ENCODE measurements at regions not wholly inside any gene's neighbourhood (a gene's known extent, or its start where the extent isn't known, plus 50 kb on each side); places are given as distances from the start of the nearest gene placed in this dataset.

GRCh38 chr9:108639091-108639490 lies 216.7 kb downstream of the ACTL7B start:
- no peaks in the 10 kb centered on the region for H3K27me3 Mint-ChIP-seq (ENCODE audit: insufficient read depth)
- intact Hi-C loops (cut with micrococcal nuclease), result no loop called here
- H3K4me1 Mint-ChIP-seq (ENCODE audit: low read depth), result no peaks in the 10 kb centered on the region
- H3K9me3 Mint-ChIP-seq, result no peaks in the 10 kb centered on the region
- H3K27ac Mint-ChIP-seq, result no peak overlapping the region
- H3K36me3 Mint-ChIP-seq (ENCODE audit: low read depth), result no peaks in the 10 kb centered on the region
- H3K4me3 Mint-ChIP-seq, result no peak overlapping the region
- DNase-seq (ENCODE audit: low spot score), result no peak

- Mint-ChIP-seq H3K27me3 (ENCODE audit: insufficient read depth) (no peaks in the 10 kb centered on the region), H3K36me3 (ENCODE audit: low read depth) (no peaks in the 10 kb centered on the region), H3K9me3 (no peaks in the 10 kb centered on the region), H3K27ac (no peak overlapping the region), H3K4me1 (ENCODE audit: low read depth) (no peaks in the 10 kb centered on the region), H3K4me3 (no peak overlapping the region)
- intact Hi-C loops (cut with micrococcal nuclease), result no loop called here
- DNase-seq (ENCODE audit: low spot score), result no peak
These were observed 218.4 kb downstream of the ACTL7B start for GRCh38 chr9:108637340-108637739.

GRCh38 chr9:108636013-108636412 lies 219.8 kb downstream of the ACTL7B start:
- DNase-seq (ENCODE audit: low spot score), result no peak
- Mint-ChIP-seq H3K36me3 (ENCODE audit: low read depth) (no peaks in the 10 kb centered on the region), H3K9me3 (no peaks in the 10 kb centered on the region), H3K4me3 (no peak overlapping the region), H3K4me1 (ENCODE audit: low read depth) (no peaks in the 10 kb centered on the region), H3K27me3 (ENCODE audit: insufficient read depth) (no peaks in the 10 kb centered on the region), H3K27ac (no peak overlapping the region)
- intact Hi-C loops (cut with micrococcal nuclease), result no loop called here

- H3K4me1 Mint-ChIP-seq (ENCODE audit: low read depth), result no peaks in the 10 kb centered on the region
- no peak overlapping the region for H3K27ac Mint-ChIP-seq
- H3K27me3 Mint-ChIP-seq (ENCODE audit: insufficient read depth), result no peaks in the 10 kb centered on the region
- no peak overlapping the region for H3K4me3 Mint-ChIP-seq
- H3K9me3 Mint-ChIP-seq, result no peaks in the 10 kb centered on the region
- DNase-seq (ENCODE audit: low spot score), result no peak
- no peaks in the 10 kb centered on the region for H3K36me3 Mint-ChIP-seq (ENCODE audit: low read depth)
- intact Hi-C loops (cut with micrococcal nuclease), result no loop called here
These were observed 220.9 kb downstream of the ACTL7B start for GRCh38 chr9:108634672-108635462.

GRCh38 chr9:108634204-108634603 lies 221.6 kb downstream of the ACTL7B start:
- Mint-ChIP-seq H3K36me3 (ENCODE audit: low read depth) (no peaks in the 10 kb centered on the region), H3K4me1 (ENCODE audit: low read depth) (no peaks in the 10 kb centered on the region), H3K27ac (no peak overlapping the region), H3K9me3 (no peaks in the 10 kb centered on the region), H3K4me3 (no peak overlapping the region), H3K27me3 (ENCODE audit: insufficient read depth) (no peaks in the 10 kb centered on the region)
- intact Hi-C loops (cut with micrococcal nuclease), result no loop called here
- no peak for DNase-seq (ENCODE audit: low spot score)

- intact Hi-C loops (cut with micrococcal nuclease), result no loop called here
- no peak overlapping the region for H3K27ac Mint-ChIP-seq
- no peaks in the 10 kb centered on the region for H3K9me3 Mint-ChIP-seq
- no peak for DNase-seq (ENCODE audit: low spot score)
- no peak overlapping the region for H3K4me3 Mint-ChIP-seq
- H3K36me3 Mint-ChIP-seq (ENCODE audit: low read depth), result no peaks in the 10 kb centered on the region
- no peaks in the 10 kb centered on the region for H3K4me1 Mint-ChIP-seq (ENCODE audit: low read depth)
- H3K27me3 Mint-ChIP-seq (ENCODE audit: insufficient read depth), result no peaks in the 10 kb centered on the region
These were observed 224.1 kb downstream of the ACTL7B start for GRCh38 chr9:108631496-108632285.

GRCh38 chr9:108628316-108628715 lies 227.5 kb downstream of the ACTL7B start:
- no peak overlapping the region for H3K27ac Mint-ChIP-seq
- DNase-seq (ENCODE audit: low spot score), result no peak
- no peaks in the 10 kb centered on the region for H3K9me3 Mint-ChIP-seq
- intact Hi-C loops (cut with micrococcal nuclease), result no loop called here
- no peaks in the 10 kb centered on the region for H3K4me1 Mint-ChIP-seq (ENCODE audit: low read depth)
- H3K4me3 Mint-ChIP-seq, result no peak overlapping the region
- H3K36me3 Mint-ChIP-seq (ENCODE audit: low read depth), result no peaks in the 10 kb centered on the region
- H3K27me3 Mint-ChIP-seq (ENCODE audit: insufficient read depth), result peaks cover 3% of the 10 kb centered on the region

- no peaks in the 10 kb centered on the region for H3K36me3 Mint-ChIP-seq (ENCODE audit: low read depth)
- no peak overlapping the region for H3K4me3 Mint-ChIP-seq
- peaks cover 3% of the 10 kb centered on the region for H3K27me3 Mint-ChIP-seq (ENCODE audit: insufficient read depth)
- H3K27ac Mint-ChIP-seq, result no peak overlapping the region
- no peak for DNase-seq (ENCODE audit: low spot score)
- H3K9me3 Mint-ChIP-seq, result no peaks in the 10 kb centered on the region
- no peaks in the 10 kb centered on the region for H3K4me1 Mint-ChIP-seq (ENCODE audit: low read depth)
- intact Hi-C loops (cut with micrococcal nuclease), result no loop called here
These were observed 229.0 kb downstream of the ACTL7B start for GRCh38 chr9:108626743-108627142.

- H3K36me3 Mint-ChIP-seq (ENCODE audit: low read depth), result no peaks in the 10 kb centered on the region
- peaks cover 3% of the 10 kb centered on the region for H3K27me3 Mint-ChIP-seq (ENCODE audit: insufficient read depth)
- no peak for DNase-seq (ENCODE audit: low spot score)
- intact Hi-C loops (cut with micrococcal nuclease), result no loop called here
- H3K27ac Mint-ChIP-seq, result no peak overlapping the region
- H3K4me3 Mint-ChIP-seq, result no peak overlapping the region
- no peaks in the 10 kb centered on the region for H3K9me3 Mint-ChIP-seq
- no peaks in the 10 kb centered on the region for H3K4me1 Mint-ChIP-seq (ENCODE audit: low read depth)
These were observed 233.6 kb downstream of the ACTL7B start for GRCh38 chr9:108621991-108622855.

- H3K4me1 Mint-ChIP-seq (ENCODE audit: low read depth), result no peaks in the 10 kb centered on the region
- H3K27me3 Mint-ChIP-seq (ENCODE audit: insufficient read depth), result peaks cover 3% of the 10 kb centered on the region
- no peaks in the 10 kb centered on the region for H3K9me3 Mint-ChIP-seq
- H3K36me3 Mint-ChIP-seq (ENCODE audit: low read depth), result no peaks in the 10 kb centered on the region
- no peak overlapping the region for H3K4me3 Mint-ChIP-seq
- H3K27ac Mint-ChIP-seq, result no peak overlapping the region
- DNase-seq (ENCODE audit: low spot score), result no peak
- intact Hi-C loops (cut with micrococcal nuclease), result no loop called here
These were observed 235.0 kb downstream of the ACTL7B start for GRCh38 chr9:108620767-108621166.

- no peaks in the 10 kb centered on the region for H3K4me1 Mint-ChIP-seq (ENCODE audit: low read depth)
- no peaks in the 10 kb centered on the region for H3K27me3 Mint-ChIP-seq (ENCODE audit: insufficient read depth)
- H3K36me3 Mint-ChIP-seq (ENCODE audit: low read depth), result no peaks in the 10 kb centered on the region
- no peak overlapping the region for H3K27ac Mint-ChIP-seq
- H3K4me3 Mint-ChIP-seq, result no peak overlapping the region
- H3K9me3 Mint-ChIP-seq, result no peaks in the 10 kb centered on the region
- intact Hi-C loops (cut with micrococcal nuclease), result no loop called here
- DNase-seq (ENCODE audit: low spot score), result no peak
These were observed 236.8 kb downstream of the ACTL7B start for GRCh38 chr9:108618906-108619550.

- H3K4me3 Mint-ChIP-seq, result no peak overlapping the region
- H3K27ac Mint-ChIP-seq, result no peak overlapping the region
- no peaks in the 10 kb centered on the region for H3K36me3 Mint-ChIP-seq (ENCODE audit: low read depth)
- no peaks in the 10 kb centered on the region for H3K27me3 Mint-ChIP-seq (ENCODE audit: insufficient read depth)
- intact Hi-C loops (cut with micrococcal nuclease), result no loop called here
- no peaks in the 10 kb centered on the region for H3K4me1 Mint-ChIP-seq (ENCODE audit: low read depth)
- DNase-seq (ENCODE audit: low spot score), result no peak
- H3K9me3 Mint-ChIP-seq, result no peaks in the 10 kb centered on the region
These were observed 238.1 kb downstream of the ACTL7B start for GRCh38 chr9:108617676-108618075.

Measured in activated T-helper 1 cell treated with anti-CD3 and anti-CD28 coated beads, Interleukin-12 subunit alpha, Interleukin-12 subunit beta, Interleukin-2, Interleukin-4 antibody, amounts not matched to agents 30 ng/mL and 10 ng/mL and 1 ng/mL, durations not matched to agents 14 hours and 24 hours and 36 hours (primary cell).